Karpas-422 (cell line): ENCODE measurements at regions not wholly inside any gene's neighbourhood (a gene's known extent, or its start where the extent isn't known, plus 50 kb on each side); places are given as distances from the start of the nearest gene placed in this dataset. TPM values are rescaled to one million over a fixed set of nuclear protein-coding genes. Genes with fewer than 3 reads are reported as not detected.

Experiments
- small RNA-seq: library from RNA; depleted of rRNA; stranded (forward); fragments of <200 nt; gene quantifications from one replicate; pipeline ENCODE3, GENCODE V24; 2014

Small RNA genes in the stretch of these regions (small RNA-seq; reads per million reads assigned to genes)
- gene AL157359.3 (not detected), gene AP001506.1 (not detected), gene MIR548X (not detected), gene RN7SKP147 (not detected), gene RNU1-139P (0.12 reads per million), gene RNU6-772P (not detected), gene RPL37P4 (not detected)
